ENCODE measurements at regions not wholly inside any gene's neighbourhood (a gene's known extent, or its start where the extent isn't known, plus 50 kb on each side); places are given as distances from the start of the nearest gene placed in this dataset.

- no peak for TF ChIP-seq CTCF (IDR thresholded peaks at IDR 0.05)
- no peak for TF ChIP-seq POLR2A (IDR thresholded peaks at IDR 0.05)
Measured at GRCh38 chr10:58956926-58957325, 219.5 kb upstream of the PHYHIPL start.

Measured in heart left ventricle (tissue), 13 donors.